MM.1S (cell line): ENCODE measurements at regions not wholly inside any gene's neighbourhood (a gene's known extent, or its start where the extent isn't known, plus 50 kb on each side); places are given as distances from the start of the nearest gene placed in this dataset.

ENCODE experiments used
- DNase-seq: peaks from one replicate; pipeline ENCODE4 v3.0.0-alpha.2; 2015
- H2AFZ ChIP-seq: fragments of 300-600 bp; sonication (generic); 2 replicates; pipeline ENCODE4 v1.6.0; 2016; ENCODE audit warnings: antibody characterized with exemption, low read length
- H3F3A ChIP-seq: fragments of 300-600 bp; sonication (generic); 2 replicates; pipeline ENCODE4 v1.6.1; 2016; ENCODE audit warnings: mild to moderate bottlenecking, antibody characterized with exemption, low read length, moderate library complexity, mixed read lengths; ENCODE audit not compliant: insufficient read depth
- H3K27ac ChIP-seq: fragments of 300-600 bp; sonication (generic); 2 replicates; pipeline ENCODE4 v1.5.1; 2016; ENCODE audit warnings: mild to moderate bottlenecking, low read length
- H3K27me3 ChIP-seq: fragments of 300-600 bp; sonication (generic); replicated peaks from 2 replicates; pipeline ENCODE4 v1.6.0; 2016; ENCODE audit warnings: low read length; ENCODE audit not compliant: insufficient read depth
- H3K36me3 ChIP-seq: fragments of 300-600 bp; sonication (generic); replicated peaks from 2 replicates; pipeline ENCODE4 v1.6.1; 2016; ENCODE audit warnings: mild to moderate bottlenecking, low read length, mixed read lengths; ENCODE audit not compliant: insufficient read depth
- H3K4me1 ChIP-seq: fragments of 300-600 bp; sonication (generic); 2 replicates; pipeline ENCODE4 v1.6.1; 2016; ENCODE audit warnings: low read length, mixed read lengths
- H3K4me2 ChIP-seq: fragments of 300-600 bp; sonication (generic); 2 replicates; pipeline ENCODE4 v1.6.0; 2016; ENCODE audit warnings: low read depth, low read length
- H3K4me3 ChIP-seq: fragments of 300-600 bp; sonication (generic); 2 replicates; pipeline ENCODE4 v1.5.1; 2016; ENCODE audit warnings: low read length, mixed read lengths
- H3K79me2 ChIP-seq: fragments of 300-600 bp; sonication (generic); 2 replicates; pipeline ENCODE4 v1.6.1; 2016; ENCODE audit warnings: mixed run types, low read length, mixed read lengths
- H3K9ac ChIP-seq: fragments of 300-600 bp; sonication (generic); 2 replicates; pipeline ENCODE4 v1.6.1; 2016; ENCODE audit warnings: low read length, mixed read lengths
- H3K9me2 ChIP-seq: fragments of 300-600 bp; sonication (generic); replicated peaks from 2 replicates; pipeline ENCODE4 v1.6.1; 2016; ENCODE audit warnings: mild to moderate bottlenecking, low read length, mixed read lengths; ENCODE audit not compliant: insufficient read depth
- H3K9me3 ChIP-seq: fragments of 300-600 bp; sonication (generic); replicated peaks from 2 replicates; pipeline ENCODE4 v1.6.1; 2016; ENCODE audit warnings: mild to moderate bottlenecking, low read length, mixed read lengths; ENCODE audit not compliant: insufficient read depth
- H4K20me1 ChIP-seq: fragments of 300-600 bp; sonication (generic); 2 replicates; pipeline ENCODE4 v1.6.1; 2016; ENCODE audit warnings: mild to moderate bottlenecking, low read length, moderate library complexity, mixed read lengths; ENCODE audit not compliant: insufficient read depth
- CTCF ChIP-seq: fragments of 300-600 bp; sonication (generic); IDR thresholded peaks from 2 replicates; pipeline ENCODE4 v1.5.1; 2016; ENCODE audit warnings: antibody characterized with exemption, low read length, mixed read lengths
- EZH2 ChIP-seq: fragments of 300-600 bp; sonication (generic); optimal IDR thresholded peaks from 2 replicates; pipeline ENCODE3; 2017; ENCODE audit warnings: low read depth, mild to moderate bottlenecking, antibody characterized with exemption, low read length, mixed read lengths
- EZH2phosphoT487 ChIP-seq: fragments of 300-600 bp; sonication (generic); IDR thresholded peaks from 2 replicates; pipeline ENCODE4 v1.6.1; 2018; ENCODE audit warnings: antibody characterized with exemption, low read length

GRCh38 chr2:380772-381171 is 92.9 kb upstream of the ALKAL2 start:
- DNase-seq: no peak
- H3K79me2 ChIP-seq: no peaks in the 10 kb centered on the region
- H3K27ac ChIP-seq: no peak overlapping the region
- no peaks in the 10 kb centered on the region for H4K20me1 ChIP-seq
- TF ChIP-seq EZH2phosphoT487: no peak
- no peak for TF ChIP-seq EZH2
- TF ChIP-seq CTCF: no peak
- no peaks in the 10 kb centered on the region for H3K4me1 ChIP-seq
- H3K9me2 ChIP-seq: no peaks in the 10 kb centered on the region
- no peaks in the 10 kb centered on the region for H3K27me3 ChIP-seq
- H3K36me3 ChIP-seq: no peaks in the 10 kb centered on the region
- H3K9ac ChIP-seq: no peak overlapping the region
- no peak overlapping the region for H3K4me2 ChIP-seq
- H2AFZ ChIP-seq: no peak overlapping the region
- H3K9me3 ChIP-seq: no peaks in the 10 kb centered on the region
- no peaks in the 10 kb centered on the region for H3F3A ChIP-seq
- H3K4me3 ChIP-seq: no peak overlapping the region

GRCh38 chr2:380221-380620 is 92.3 kb upstream of the ALKAL2 start:
- Histone ChIP-seq H3F3A (no peaks in the 10 kb centered on the region), H3K79me2 (no peaks in the 10 kb centered on the region), H4K20me1 (no peaks in the 10 kb centered on the region), H3K9ac (no peak overlapping the region), H2AFZ (no peak overlapping the region), H3K4me1 (no peaks in the 10 kb centered on the region), H3K27ac (no peak overlapping the region), H3K9me3 (no peaks in the 10 kb centered on the region), H3K36me3 (no peaks in the 10 kb centered on the region), H3K27me3 (no peaks in the 10 kb centered on the region), H3K4me3 (no peak overlapping the region), H3K4me2 (no peak overlapping the region), H3K9me2 (no peaks in the 10 kb centered on the region)
- no peak for TF ChIP-seq EZH2phosphoT487
- DNase-seq: no peak

GRCh38 chr2:379778-380177 is 91.9 kb upstream of the ALKAL2 start:
- TF ChIP-seq EZH2phosphoT487 (no peak), CTCF (no peak), EZH2 (no peak)

GRCh38 chr2:378364-378763 is 90.5 kb upstream of the ALKAL2 start:
- Histone ChIP-seq H3K4me2 (no peak overlapping the region), H3K9me3 (no peaks in the 10 kb centered on the region), H3K9me2 (no peaks in the 10 kb centered on the region), H3K9ac (no peak overlapping the region), H3K27ac (no peak overlapping the region), H3K79me2 (no peaks in the 10 kb centered on the region), H3K27me3 (no peaks in the 10 kb centered on the region), H3K36me3 (no peaks in the 10 kb centered on the region), H3F3A (no peaks in the 10 kb centered on the region), H2AFZ (no peak overlapping the region), H3K4me1 (no peaks in the 10 kb centered on the region), H4K20me1 (no peaks in the 10 kb centered on the region), H3K4me3 (no peak overlapping the region)
- no peak for DNase-seq
- no peak for TF ChIP-seq CTCF
- TF ChIP-seq EZH2phosphoT487: no peak
- TF ChIP-seq EZH2: no peak

More at GRCh38 chr2:379778-380177, 91.9 kb upstream of the ALKAL2 start:
- Histone ChIP-seq H3K27ac (no peak overlapping the region), H3F3A (no peaks in the 10 kb centered on the region), H3K4me1 (no peaks in the 10 kb centered on the region), H3K27me3 (no peaks in the 10 kb centered on the region), H2AFZ (no peak overlapping the region), H3K9me2 (no peaks in the 10 kb centered on the region), H3K4me3 (no peak overlapping the region), H3K4me2 (no peak overlapping the region), H3K79me2 (no peaks in the 10 kb centered on the region), H4K20me1 (no peaks in the 10 kb centered on the region), H3K9me3 (no peaks in the 10 kb centered on the region), H3K9ac (no peak overlapping the region), H3K36me3 (no peaks in the 10 kb centered on the region)
- no peak for DNase-seq
